IMR-90 (cell line): ENCODE measurements at regions not wholly inside any gene's neighbourhood (a gene's known extent, or its start where the extent isn't known, plus 50 kb on each side); places are given as distances from the start of the nearest gene placed in this dataset.

Experiments used
- ATAC-seq: fragments of 200-7000 bp; cut with Tn5 transposase; 2 replicates; pipeline ENCODE4 v1.9.1; 2020; ENCODE audit warnings: low read depth, mild to moderate bottlenecking, moderate library complexity
- BruUV-seq: library from RNA; stranded (reverse); fragments of 400-500 nt; replicated peaks from 2 replicates; lab custom pipeline; 2021; lab: Mats Ljungman, UMichigan
- CTCF ChIA-PET: fragments of 300-600 bp; formaldehyde crosslinking; extraction: SDS; loops from one replicate; lab custom pipeline; 2021; ENCODE audit warnings: antibody characterized with exemption; lab: Yijun Ruan, JAX
- POLR2A ChIA-PET: fragments of 300-600 bp; sonication (Branson Sonifier 250); formaldehyde crosslinking; loops from one replicate; lab custom pipeline; 2022; ENCODE audit warnings: antibody characterized with exemption; ENCODE audit not compliant: unreplicated experiment; lab: Charles Lee
- DNase-seq: peaks from one replicate; pipeline ENCODE4 v3.0.0; 2013
- H2AFZ ChIP-seq: replicated peaks from 2 replicates; pipeline ENCODE3; 2013; ENCODE audit warnings: low read length, mild to moderate bottlenecking; ENCODE audit not compliant: poor library complexity
- H2AK5ac ChIP-seq: 2 replicates; pipeline ENCODE4 v1.6.1; 2013; ENCODE audit warnings: low read depth, low read length, inconsistent platforms
- H2AK9ac ChIP-seq: replicated peaks from 2 replicates; pipeline ENCODE3; 2013; ENCODE audit warnings: mild to moderate bottlenecking, low read depth, low read length, moderate library complexity; ENCODE audit not compliant: poor library complexity
- H2BK120ac ChIP-seq: 2 replicates; pipeline ENCODE4 v1.6.1; 2013; ENCODE audit warnings: low read depth, low read length, inconsistent platforms
- H2BK15ac ChIP-seq: 3 replicates; pipeline ENCODE4 v1.6.1; 2013; ENCODE audit warnings: low read depth, low read length, inconsistent platforms
- H2BK20ac ChIP-seq: 2 replicates; pipeline ENCODE4 v1.6.1; 2013; ENCODE audit warnings: low read depth, mild to moderate bottlenecking, inconsistent platforms, low read length, moderate library complexity
- H2BK5ac ChIP-seq: 2 replicates; pipeline ENCODE4 v1.6.1; 2013; ENCODE audit warnings: mild to moderate bottlenecking, low read depth, low read length, inconsistent platforms; ENCODE audit not compliant: poor library complexity, severe bottlenecking
- H3K14ac ChIP-seq: replicated peaks from 2 replicates; pipeline ENCODE4 v1.6.1; 2013; ENCODE audit warnings: low read depth, low read length, inconsistent platforms
- H3K18ac ChIP-seq: 2 replicates; pipeline ENCODE4 v1.6.1; 2013; ENCODE audit warnings: low read depth, low read length, control low read depth
- H3K23ac ChIP-seq: 2 replicates; pipeline ENCODE4 v1.6.1; 2013; ENCODE audit warnings: low read depth, low read length, inconsistent platforms
- H3K27ac ChIP-seq: 2 replicates; pipeline ENCODE4 v1.5.1; 2013; ENCODE audit warnings: mild to moderate bottlenecking, control low read depth, low read length; ENCODE audit not compliant: insufficient read depth
- H3K27me3 ChIP-seq: 2 replicates; pipeline ENCODE4 v1.6.1; 2013; ENCODE audit warnings: low read length; ENCODE audit not compliant: control insufficient read depth, insufficient read depth
- H3K36me3 ChIP-seq: 2 replicates; pipeline ENCODE4 v1.6.1; 2013; ENCODE audit warnings: low read length, mixed read lengths; ENCODE audit not compliant: control insufficient read depth, insufficient read depth
- H3K4ac ChIP-seq: 2 replicates; pipeline ENCODE4 v1.6.1; 2013; ENCODE audit warnings: low read depth, low read length, inconsistent platforms
- H3K4me1 ChIP-seq: 2 replicates; pipeline ENCODE4 v1.6.1; 2013; ENCODE audit warnings: low read length, mixed read lengths; ENCODE audit not compliant: control insufficient read depth, insufficient read depth
- H3K4me2 ChIP-seq: 2 replicates; pipeline ENCODE4 v1.6.1; 2013; ENCODE audit warnings: low read depth, mild to moderate bottlenecking, control low read depth, low read length, moderate library complexity
- H3K4me3 ChIP-seq: 2 replicates; pipeline ENCODE4 v1.5.1; 2013; ENCODE audit warnings: low read depth, mild to moderate bottlenecking, control low read depth, low read length, moderate library complexity; ENCODE audit not compliant: insufficient read depth
- H3K56ac ChIP-seq: 2 replicates; pipeline ENCODE4 v1.6.1; 2013; ENCODE audit warnings: low read length, inconsistent platforms; ENCODE audit not compliant: insufficient read depth; ENCODE audit errors: extremely low read depth
- H3K79me1 ChIP-seq, 2 experiments: 2 replicates each; pipeline ENCODE4 v1.6.1; 2013; ENCODE audit warnings: low read length in 2 of 2, inconsistent platforms in 1 of 2, low read depth in 1 of 2
- H3K9ac ChIP-seq: 2 replicates; pipeline ENCODE4 v1.6.1; 2013; ENCODE audit warnings: low read depth, low read length, control low read depth
- H3K9me1 ChIP-seq: 2 replicates; pipeline ENCODE4 v1.6.1; 2013; ENCODE audit warnings: low read length, inconsistent platforms; ENCODE audit not compliant: insufficient read depth
- H3K9me3 ChIP-seq: 2 replicates; pipeline ENCODE4 v1.6.1; 2013; ENCODE audit warnings: low read length; ENCODE audit not compliant: control insufficient read depth, insufficient read depth
- H4K20me1 ChIP-seq: 2 replicates; pipeline ENCODE4 v1.6.1; 2013; ENCODE audit warnings: low read length, inconsistent platforms; ENCODE audit not compliant: insufficient read depth
- H4K5ac ChIP-seq: 2 replicates; pipeline ENCODE4 v1.6.1; 2013; ENCODE audit warnings: mild to moderate bottlenecking, low read depth, low read length, control low read depth
- H4K8ac ChIP-seq, 2 experiments: 2 replicates each; pipeline ENCODE4 v1.6.1; 2013; ENCODE audit warnings: low read depth in 2 of 2, low read length in 2 of 2, control low read depth in 1 of 2, inconsistent platforms in 1 of 2
- H4K91ac ChIP-seq: 2 replicates; pipeline ENCODE4 v1.6.1; 2013; ENCODE audit warnings: low read depth, low read length, inconsistent platforms; ENCODE audit not compliant: insufficient read depth
- BHLHE40 ChIP-seq: fragments of 150-350 bp; IDR thresholded peaks from 2 replicates; pipeline ENCODE4 v1.6.1; 2016; ENCODE audit warnings: mild to moderate bottlenecking, low read depth, low read length
- CEBPB ChIP-seq: IDR thresholded peaks from 2 replicates; pipeline ENCODE4 v1.6.1; 2012; ENCODE audit warnings: low read depth, low read length, improper control_type of control experiment
- CHD1 ChIP-seq: IDR thresholded peaks from 2 replicates; pipeline ENCODE4 v1.6.1; 2012; ENCODE audit warnings: low read depth, low read length, improper control_type of control experiment
- FOS ChIP-seq: fragments of 150-350 bp; IDR thresholded peaks from 2 replicates; pipeline ENCODE4 v1.6.1; 2016; ENCODE audit warnings: low read depth, low read length
- MAFK ChIP-seq: IDR thresholded peaks from 2 replicates; pipeline ENCODE4 v1.6.1; 2012; ENCODE audit warnings: low read depth, low read length, improper control_type of control experiment
- MAZ ChIP-seq: IDR thresholded peaks from 2 replicates; pipeline ENCODE4 v1.6.1; 2012; ENCODE audit warnings: low read depth, mild to moderate bottlenecking, low read length, improper control_type of control experiment, moderate library complexity, borderline replicate concordance
- MXI1 ChIP-seq: IDR thresholded peaks from 2 replicates; pipeline ENCODE4 v1.6.1; 2012; ENCODE audit warnings: low read depth, mild to moderate bottlenecking, low read length, moderate library complexity, borderline replicate concordance
- NFE2L2 ChIP-seq: fragments of 150-350 bp; IDR thresholded peaks from 2 replicates; pipeline ENCODE4 v1.6.1; 2016; ENCODE audit warnings: low read depth, mild to moderate bottlenecking, low read length
- POLR2A ChIP-seq: IDR thresholded peaks from 2 replicates; pipeline ENCODE4 v1.6.1; 2012; ENCODE audit warnings: mild to moderate bottlenecking, low read depth, low read length
- RAD21 ChIP-seq: IDR thresholded peaks from 2 replicates; pipeline ENCODE4 v1.6.1; 2012; ENCODE audit warnings: low read length, improper control_type of control experiment
- RCOR1 ChIP-seq: IDR thresholded peaks from 2 replicates; pipeline ENCODE4 v1.6.1; 2012; ENCODE audit warnings: mild to moderate bottlenecking, low read length, improper control_type of control experiment; ENCODE audit not compliant: insufficient replicate concordance
- RFX5 ChIP-seq: IDR thresholded peaks from 2 replicates; pipeline ENCODE4 v1.8.0; 2012; ENCODE audit warnings: low read depth, mild to moderate bottlenecking, low read length, moderate library complexity
- SMC3 ChIP-seq: fragments of 150-350 bp; IDR thresholded peaks from 2 replicates; pipeline ENCODE4 v1.6.1; 2016; ENCODE audit warnings: low read depth, mild to moderate bottlenecking, antibody characterized with exemption, low read length, moderate library complexity
- WGBS, 2 experiments: methylation state at CpG; one replicate each; pipeline versions ENCODE4 v1.1.5 to v1.1.7; 2013; ENCODE audit warnings: missing lambda C conversion rate in 2 of 2; ENCODE audit not compliant: insufficient read length in 1 of 2; ENCODE audit errors: extremely low coverage in 2 of 2; 5-methylcytosine and 5-hydroxymethylcytosine counted together
- dilution Hi-C: fragments of 300-500 bp; cut with HindIII; formaldehyde crosslinking; loops from one replicate; pipeline ENCODE4 v1.14.3; 2018; ENCODE audit warnings: low sequenced_read_pairs; ENCODE audit not compliant: unreplicated experiment
- in situ Hi-C: fragments of 300-500 bp; cut with MboI; formaldehyde crosslinking; loops from 3 replicates; pipeline ENCODE4 v1.14.3; 2019; ENCODE audit warnings: low sequenced_read_pairs, inconsistent platforms, mixed read lengths
- intact Hi-C: fragments of 100-400 bp; cut with micrococcal nuclease; formaldehyde crosslinking; loops from 2 replicates; pipeline ENCODE4 v1.10.0; 2022
- TF ChIP-seq, protein P1 (sequence below): fragments of 150-350 bp; IDR thresholded peaks from 2 replicates; pipeline ENCODE4 v1.6.1; 2016; ENCODE audit warnings: low read depth, mild to moderate bottlenecking, low read length, moderate library complexity, borderline replicate concordance
- TF ChIP-seq, protein P2 (sequence below): conservative IDR thresholded peaks from 2 replicates; pipeline ENCODE4 v1.5.1; 2012; ENCODE audit warnings: mild to moderate bottlenecking, low read depth, low read length, improper control_type of control experiment
- TF ChIP-seq, protein P3 (sequence below): fragments of 150-350 bp; IDR thresholded peaks from 2 replicates; pipeline ENCODE4 v1.6.1; 2017; ENCODE audit warnings: mild to moderate bottlenecking, antibody characterized with exemption, low read length, low read depth

DNA sequence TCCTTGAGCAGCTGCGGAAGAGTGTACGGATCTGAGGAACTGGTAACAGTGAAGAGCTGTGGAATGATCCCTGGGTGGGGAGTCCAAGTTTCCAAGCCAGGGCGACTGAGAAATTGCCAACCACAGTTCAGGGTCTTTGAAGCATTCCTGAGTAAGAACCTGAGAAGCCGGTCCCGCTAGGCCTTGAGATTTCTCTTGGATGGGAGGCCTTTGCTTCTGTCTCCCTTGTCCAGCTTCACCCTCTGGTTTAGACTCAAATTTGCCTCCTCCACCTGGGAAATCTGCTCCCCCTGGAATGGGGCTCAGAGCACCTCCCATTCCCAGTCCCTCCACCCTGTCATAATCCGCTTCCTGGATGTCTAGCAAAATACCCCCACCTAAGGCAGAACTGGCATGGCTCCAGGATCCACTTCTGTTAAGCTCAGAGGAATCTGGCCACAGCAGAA is 127.7 kb upstream of the DLG1 start:
- Histone ChIP-seq H3K27me3 (peaks cover 17% of the 10 kb centered on the region), H3K18ac (no peak overlapping the region), H2BK15ac (no peak overlapping the region), H2BK20ac (no peak overlapping the region), H4K5ac (no peak overlapping the region), H3K56ac (no peak overlapping the region), H4K20me1 (no peaks in the 10 kb centered on the region), H3K4me3 (no peak overlapping the region), H3K4ac (no peak overlapping the region), H3K27ac (no peak overlapping the region), H3K4me2 (no peak overlapping the region), H4K8ac (no peak overlapping the region), H2AK9ac (no peak overlapping the region), H3K9me1 (no peaks in the 10 kb centered on the region), H3K36me3 (no peaks in the 10 kb centered on the region), H4K91ac (no peak overlapping the region), H3K4me1 (peaks cover 8% of the 10 kb centered on the region), H3K9ac (no peak overlapping the region), H3K23ac (no peak overlapping the region), H2AFZ (no peak overlapping the region), H3K79me1 (no peaks in the 10 kb centered on the region), H2BK5ac (no peak overlapping the region), H2BK120ac (no peak overlapping the region), H2AK5ac (no peak overlapping the region), H3K14ac (no peak overlapping the region), H3K9me3 (no peaks in the 10 kb centered on the region)
- BruUV-seq = no TSS peak
- ATAC-seq (no peak), DNase-seq (no peak)
- dilution Hi-C loops = no loop called here
- in situ Hi-C loops = no loop called here
- ChIA-PET POLR2A (no interaction called here), CTCF (no interaction called here)
- no peak for TF ChIP-seq MAZ
- no peak for TF ChIP-seq CEBPB
- TF ChIP-seq, protein P1, sequence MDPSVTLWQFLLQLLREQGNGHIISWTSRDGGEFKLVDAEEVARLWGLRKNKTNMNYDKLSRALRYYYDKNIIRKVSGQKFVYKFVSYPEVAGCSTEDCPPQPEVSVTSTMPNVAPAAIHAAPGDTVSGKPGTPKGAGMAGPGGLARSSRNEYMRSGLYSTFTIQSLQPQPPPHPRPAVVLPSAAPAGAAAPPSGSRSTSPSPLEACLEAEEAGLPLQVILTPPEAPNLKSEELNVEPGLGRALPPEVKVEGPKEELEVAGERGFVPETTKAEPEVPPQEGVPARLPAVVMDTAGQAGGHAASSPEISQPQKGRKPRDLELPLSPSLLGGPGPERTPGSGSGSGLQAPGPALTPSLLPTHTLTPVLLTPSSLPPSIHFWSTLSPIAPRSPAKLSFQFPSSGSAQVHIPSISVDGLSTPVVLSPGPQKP = no peak
- TF ChIP-seq MAFK = no peak
- no peak for TF ChIP-seq NFE2L2
- no peak for TF ChIP-seq RCOR1
- TF ChIP-seq, protein P2, sequence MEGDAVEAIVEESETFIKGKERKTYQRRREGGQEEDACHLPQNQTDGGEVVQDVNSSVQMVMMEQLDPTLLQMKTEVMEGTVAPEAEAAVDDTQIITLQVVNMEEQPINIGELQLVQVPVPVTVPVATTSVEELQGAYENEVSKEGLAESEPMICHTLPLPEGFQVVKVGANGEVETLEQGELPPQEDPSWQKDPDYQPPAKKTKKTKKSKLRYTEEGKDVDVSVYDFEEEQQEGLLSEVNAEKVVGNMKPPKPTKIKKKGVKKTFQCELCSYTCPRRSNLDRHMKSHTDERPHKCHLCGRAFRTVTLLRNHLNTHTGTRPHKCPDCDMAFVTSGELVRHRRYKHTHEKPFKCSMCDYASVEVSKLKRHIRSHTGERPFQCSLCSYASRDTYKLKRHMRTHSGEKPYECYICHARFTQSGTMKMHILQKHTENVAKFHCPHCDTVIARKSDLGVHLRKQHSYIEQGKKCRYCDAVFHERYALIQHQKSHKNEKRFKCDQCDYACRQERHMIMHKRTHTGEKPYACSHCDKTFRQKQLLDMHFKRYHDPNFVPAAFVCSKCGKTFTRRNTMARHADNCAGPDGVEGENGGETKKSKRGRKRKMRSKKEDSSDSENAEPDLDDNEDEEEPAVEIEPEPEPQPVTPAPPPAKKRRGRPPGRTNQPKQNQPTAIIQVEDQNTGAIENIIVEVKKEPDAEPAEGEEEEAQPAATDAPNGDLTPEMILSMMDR = no peak
- no peak for TF ChIP-seq RFX5
- TF ChIP-seq MXI1 = no peak
- no peak for TF ChIP-seq RAD21
- TF ChIP-seq, protein P3, sequence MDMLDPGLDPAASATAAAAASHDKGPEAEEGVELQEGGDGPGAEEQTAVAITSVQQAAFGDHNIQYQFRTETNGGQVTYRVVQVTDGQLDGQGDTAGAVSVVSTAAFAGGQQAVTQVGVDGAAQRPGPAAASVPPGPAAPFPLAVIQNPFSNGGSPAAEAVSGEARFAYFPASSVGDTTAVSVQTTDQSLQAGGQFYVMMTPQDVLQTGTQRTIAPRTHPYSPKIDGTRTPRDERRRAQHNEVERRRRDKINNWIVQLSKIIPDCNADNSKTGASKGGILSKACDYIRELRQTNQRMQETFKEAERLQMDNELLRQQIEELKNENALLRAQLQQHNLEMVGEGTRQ = no peak
- no peak for TF ChIP-seq FOS
- no peak for TF ChIP-seq CHD1
- TF ChIP-seq POLR2A = no peak
- TF ChIP-seq SMC3 = no peak
- TF ChIP-seq BHLHE40 = no peak
- intact Hi-C loops = no loop called here
- WGBS, 2 experiments = 100% methylated on average over 3 of the region's 6 CpGs; no CpG with 5 or more reads in 1 of the 2 experiments
